GM21717 (cell line): ENCODE measurements at regions not wholly inside any gene's neighbourhood (a gene's known extent, or its start where the extent isn't known, plus 50 kb on each side); places are given as distances from the start of the nearest gene placed in this dataset.
"Not testable (repeated sequence)": the region's sequence is repeated elsewhere in the genome, so short reads cannot be mapped to it uniquely, and the experiment has no call there.

Experiments
- ATAC-seq: cut with Tn5 transposase; IDR thresholded peaks from one replicate; pipeline ENCODE4 v1.9.1; 2021; ENCODE audit warnings: mild to moderate bottlenecking, moderate library complexity; ENCODE audit not compliant: unreplicated experiment

- ATAC-seq, result no peak
Measured at GRCh38 chr1:170789063-170789462, 125.1 kb downstream of the PRRX1 start.

- ATAC-seq, result no peak
Measured at GRCh38 chr1:170790175-170790574, 126.2 kb downstream of the PRRX1 start.

DNA sequence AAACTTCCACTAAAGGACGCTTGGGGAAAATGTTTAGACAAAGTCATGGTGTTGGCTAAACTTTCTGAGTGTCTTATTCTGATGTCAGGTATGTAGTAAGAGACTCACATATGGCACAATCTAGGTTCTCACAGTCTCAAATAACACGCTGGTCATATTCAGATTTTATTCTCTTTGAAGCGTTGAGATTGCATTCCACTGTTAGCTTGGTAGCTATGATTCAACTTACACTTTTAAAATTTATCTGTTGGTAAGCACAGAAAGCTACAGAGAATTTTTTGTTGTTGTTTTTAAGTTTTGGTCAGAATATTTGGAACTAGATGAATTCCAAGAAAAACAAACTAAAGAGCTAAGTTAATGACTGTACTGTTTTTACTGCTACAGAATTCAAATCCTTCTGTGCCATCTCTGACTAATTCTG, 126.7 kb downstream of the PRRX1 start:
- ATAC-seq, result no peak

- no peak for ATAC-seq
Measured at GRCh38 chr1:170791941-170792340, 128.0 kb downstream of the PRRX1 start.

- no peak for ATAC-seq
Measured at GRCh38 chr1:170800265-170800664, 135.1 kb upstream of the MROH9 start.

- ATAC-seq, result no peak
Measured at GRCh38 chr1:170800812-170801211, 134.5 kb upstream of the MROH9 start.

- ATAC-seq, result no peak
Measured at GRCh38 chr1:170803711-170804110, 131.6 kb upstream of the MROH9 start.

DNA sequence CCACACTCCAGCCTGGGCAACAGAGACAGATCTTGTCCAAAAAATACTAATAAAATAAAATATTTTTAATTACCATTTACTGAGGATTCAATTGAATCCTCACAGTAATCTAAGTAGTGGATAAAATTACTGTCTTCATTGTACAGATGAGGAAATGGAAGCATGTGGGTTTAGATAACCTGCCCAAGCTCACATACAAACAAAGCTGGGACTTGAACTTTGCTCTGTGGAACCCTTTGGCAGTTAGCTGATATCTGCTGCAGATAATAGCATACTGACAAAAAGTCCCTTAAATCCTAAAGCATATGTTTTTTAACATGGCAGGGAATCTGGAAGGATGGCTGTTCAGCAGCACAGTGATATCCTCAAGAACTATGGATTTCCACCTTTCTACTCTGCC, 130.9 kb upstream of the MROH9 start:
- ATAC-seq, result no peak

DNA sequence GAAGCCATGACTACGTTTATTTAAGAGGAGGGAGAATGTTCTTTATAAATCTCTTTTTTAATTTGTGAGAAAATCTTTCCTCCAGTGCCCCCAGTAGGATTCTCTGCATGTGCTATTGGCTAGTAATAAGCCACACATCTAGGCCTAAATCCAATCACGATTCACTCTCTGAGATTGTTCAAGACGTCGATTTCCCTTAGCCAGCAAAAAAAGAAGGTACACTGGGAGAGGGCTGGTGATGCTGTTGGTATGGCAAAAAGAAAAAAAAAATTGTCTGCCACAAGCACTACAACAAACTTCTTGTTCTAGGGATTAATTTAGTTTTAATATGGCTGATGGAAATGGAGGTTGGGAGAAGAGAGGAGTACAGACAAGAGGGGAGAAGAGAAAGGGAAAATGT, 130.5 kb upstream of the MROH9 start:
- ATAC-seq, result no peak

- no peak for ATAC-seq
Measured at GRCh38 chr1:170806961-170807360, 128.4 kb upstream of the MROH9 start.

- ATAC-seq, result no peak
Measured at GRCh38 chr1:170807432-170807831, 127.9 kb upstream of the MROH9 start.

- ATAC-seq, result no peak
Measured at GRCh38 chr1:170808216-170808885, 127.0 kb upstream of the MROH9 start.

DNA sequence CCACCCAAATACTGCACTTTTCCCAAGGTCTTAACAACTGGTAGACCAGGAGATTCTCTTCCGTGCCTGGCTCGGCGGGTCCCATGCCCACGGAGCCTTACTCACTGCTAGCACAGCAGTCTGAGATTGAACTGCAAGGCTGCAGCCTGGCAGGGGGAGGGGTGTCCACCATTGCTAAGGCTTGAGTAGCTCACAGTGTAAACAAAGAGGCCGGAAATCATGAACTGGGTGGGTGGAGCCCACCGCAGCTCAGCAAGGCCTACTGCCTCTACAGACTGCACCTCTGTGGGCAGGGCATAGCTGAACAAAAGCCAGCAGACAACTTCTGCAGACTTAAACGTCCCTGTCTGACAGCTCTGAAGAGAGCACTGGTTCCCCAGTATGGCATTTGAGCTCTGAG, 124.3 kb upstream of the MROH9 start:
- ATAC-seq, result not testable (repeated sequence)

GRCh38 chr1:170819781-170820180, 115.6 kb upstream of the MROH9 start:
- ATAC-seq, result no peak

- no peak for ATAC-seq
Measured at GRCh38 chr1:170823120-170823519, 112.2 kb upstream of the MROH9 start.

- no peak for ATAC-seq
Measured at GRCh38 chr1:170831276-170831675, 104.1 kb upstream of the MROH9 start.

DNA sequence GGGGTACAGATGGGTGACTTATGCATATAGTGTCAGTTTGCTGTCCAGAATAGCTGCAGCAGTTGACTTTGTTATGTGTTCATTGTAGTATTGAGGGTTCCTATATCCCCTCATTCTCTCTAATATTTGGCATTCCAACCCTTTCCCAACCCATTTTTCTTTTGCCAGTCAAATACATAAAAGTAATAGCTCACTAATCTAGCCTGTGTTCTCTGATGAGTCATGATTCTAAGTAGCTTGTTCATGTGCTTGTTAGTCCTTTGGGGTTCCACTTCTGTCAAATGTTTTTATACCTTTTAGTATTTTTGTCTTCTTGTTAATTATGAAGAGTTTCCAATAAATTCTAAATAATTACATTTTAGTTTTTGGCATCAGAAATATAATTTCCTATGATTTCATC, 99.2 kb upstream of the MROH9 start:
- ATAC-seq, result no peak

DNA sequence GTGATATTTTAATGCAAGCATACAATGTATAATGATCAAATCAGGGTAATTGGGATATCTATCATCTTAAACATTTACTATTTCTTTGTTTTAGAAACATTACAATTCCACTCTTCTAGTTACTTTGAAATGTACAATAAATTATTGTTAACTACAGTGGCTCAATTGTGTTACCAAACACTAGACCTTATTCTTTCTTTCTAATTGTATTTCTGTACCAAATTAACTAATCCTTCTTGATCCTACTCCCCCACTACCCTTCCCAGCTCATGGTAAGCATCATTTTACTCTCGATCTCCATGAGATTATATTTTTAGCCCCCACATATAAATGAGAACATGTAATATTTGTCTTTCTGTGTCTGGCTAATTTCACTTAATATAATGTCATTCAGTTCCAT, 95.0 kb upstream of the MROH9 start:
- ATAC-seq, result no peak

- no peak for ATAC-seq
Measured at GRCh38 chr1:170853302-170853701, 82.0 kb upstream of the MROH9 start.

DNA sequence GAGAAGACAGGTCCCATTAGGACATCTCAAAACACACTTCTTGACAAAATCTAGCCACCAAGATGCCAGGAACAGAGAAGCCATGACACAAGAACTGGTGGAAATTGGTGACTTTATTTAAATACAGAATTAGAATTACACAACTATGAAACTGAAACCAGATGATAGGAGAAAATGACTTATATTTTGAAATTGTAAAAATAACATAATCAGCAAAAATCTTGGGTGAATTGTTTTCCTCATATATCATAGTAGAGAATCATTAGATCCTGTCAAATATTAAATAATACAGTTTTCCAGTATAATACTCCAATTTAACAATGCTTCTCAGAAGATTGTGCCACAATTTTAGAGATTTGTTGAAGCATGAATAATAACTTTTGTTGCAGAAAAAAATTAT, 81.5 kb upstream of the MROH9 start:
- ATAC-seq, result no peak

DNA sequence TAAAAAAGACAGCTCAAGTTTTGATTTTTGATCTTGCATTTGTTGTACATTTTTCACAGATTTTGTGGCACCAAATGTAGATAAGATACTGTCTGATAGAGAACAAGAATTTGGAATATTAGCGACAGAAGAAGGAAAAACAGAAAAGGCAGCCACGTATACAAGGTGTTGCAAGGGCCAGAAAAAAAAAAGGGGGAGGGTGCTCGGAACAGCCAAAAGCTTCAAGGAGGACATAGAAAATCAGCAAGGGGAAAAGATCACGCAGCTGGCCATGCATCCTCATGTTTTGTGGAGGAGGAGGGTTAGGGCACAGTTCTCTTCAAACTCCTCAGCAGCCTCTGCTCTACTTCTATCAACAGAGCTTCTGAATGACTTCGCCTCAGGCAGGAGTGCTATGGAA, 80.7 kb upstream of the MROH9 start:
- ATAC-seq, result no peak

- no peak for ATAC-seq
Measured at GRCh38 chr1:170856455-170856854, 78.9 kb upstream of the MROH9 start.

- ATAC-seq, result no peak
Measured at GRCh38 chr1:170857955-170858354, 77.4 kb upstream of the MROH9 start.
